ENCODE measurements at regions not wholly inside any gene's neighbourhood (a gene's known extent, or its start where the extent isn't known, plus 50 kb on each side); places are given as distances from the start of the nearest gene placed in this dataset.

GRCh38 chr18:11529081-11529480 lies 80.3 kb upstream of the SLC35G4 start:
- 54% methylated on average over 6 of the region's 6 CpGs for WGBS (ENCODE audit: low lambda C conversion rate)
- no peak for TF ChIP-seq ZSCAN5A (CRISPR knock-in tag; IDR thresholded peaks at IDR 0.05; ENCODE audit: borderline replicate concordance)
- TF ChIP-seq GMEB1 (CRISPR knock-in tag; IDR thresholded peaks at IDR 0.05; ENCODE audit: borderline replicate concordance) = no peak
- TF ChIP-seq DNMT3B (CRISPR knock-in tag; conservative IDR thresholded peaks at IDR 0.05) = no peak
- TF ChIP-seq ZNF704 (CRISPR knock-in tag; IDR thresholded peaks at IDR 0.05; ENCODE audit: borderline replicate concordance) = no peak
- TF ChIP-seq THYN1 (CRISPR knock-in tag; IDR thresholded peaks at IDR 0.05; ENCODE audit: borderline replicate concordance, low read depth) = no peak
- TF ChIP-seq GLMP (CRISPR knock-in tag; IDR thresholded peaks at IDR 0.05; ENCODE audit: borderline replicate concordance) = no peak
- TF ChIP-seq SP5 (CRISPR knock-in tag; IDR thresholded peaks at IDR 0.05; ENCODE audit: borderline replicate concordance, low read depth) = no peak
- no peak for TF ChIP-seq ZNF598 (CRISPR knock-in tag; IDR thresholded peaks at IDR 0.05; ENCODE audit: borderline replicate concordance)
- TF ChIP-seq ATF2 (CRISPR knock-in tag; IDR thresholded peaks at IDR 0.05) = no peak
- Histone ChIP-seq H3K4me1 (ENCODE audit: insufficient read depth, low read length) (no peaks in the 10 kb centered on the region), H3K36me3 (replicated peaks in 1 of 2; ENCODE audit: control insufficient read depth in 1 of 2, insufficient read depth in 2 of 2, low read length in 2 of 2) (no peaks in the 10 kb centered on the region), H3K4me2 (ENCODE audit: low read depth, low read length) (no peak overlapping the region), H3K27ac (ENCODE audit: extremely low read length, insufficient read depth, low read length) (no peak overlapping the region), H3K4me3 (replicated peaks in 1 of 3; ENCODE audit: insufficient read depth in 1 of 3, low read depth in 2 of 3, low read length in 3 of 3) (no peak overlapping the region), H3K9ac (ENCODE audit: insufficient read depth, low read depth, low read length) (no peak overlapping the region), H3K9me3 (ENCODE audit: low read length) (no peaks in the 10 kb centered on the region), H4K20me1 (ENCODE audit: insufficient read depth, low read length) (no peaks in the 10 kb centered on the region), H3K27me3 (ENCODE audit: control insufficient read depth in 1 of 2, insufficient read depth in 2 of 2, low read length in 2 of 2) (peaks cover 1 to 40% of the 10 kb centered on the region in 2 experiments; a peak in 3 of 5 replicates), H3K79me2 (ENCODE audit: insufficient read depth, low read length) (no peaks in the 10 kb centered on the region), H2AFZ (ENCODE audit: low read length) (no peak overlapping the region)
- ChIA-PET CTCF (ENCODE audit: low intra/inter-chr PET ratio, low total read pairs) (no interaction called here), POLR2A (no interaction called here)
- in situ Hi-C loops (cut with HindIII; ENCODE audit: extremely low pct_ligation_motif_present, low pct_unique_long_range_greater_than_20kb) = loop anchor here (25.0 kb wide), 1 partner anchor 742 kb away; no protein-coding TSS in a partner anchor
- DNase-seq (ENCODE audit: low spot score) (no peak), FAIRE-seq (no peak), ATAC-seq (no peak)
- BruUV-seq (replicated peaks) = no TSS peak
- intact Hi-C loops (cut with micrococcal nuclease; ENCODE audit: unreplicated experiment) = no loop called here
